Embryonic facial prominence (tissue), 1 donor: ENCODE measurements at regions not wholly inside any gene's neighbourhood (a gene's known extent, or its start where the extent isn't known, plus 50 kb on each side); places are given as distances from the start of the nearest gene placed in this dataset.

Experiments
- DNase-seq: peaks from one replicate; pipeline ENCODE4 v3.0.0-alpha.2; 2016; ENCODE audit errors: extremely low spot score

DNA sequence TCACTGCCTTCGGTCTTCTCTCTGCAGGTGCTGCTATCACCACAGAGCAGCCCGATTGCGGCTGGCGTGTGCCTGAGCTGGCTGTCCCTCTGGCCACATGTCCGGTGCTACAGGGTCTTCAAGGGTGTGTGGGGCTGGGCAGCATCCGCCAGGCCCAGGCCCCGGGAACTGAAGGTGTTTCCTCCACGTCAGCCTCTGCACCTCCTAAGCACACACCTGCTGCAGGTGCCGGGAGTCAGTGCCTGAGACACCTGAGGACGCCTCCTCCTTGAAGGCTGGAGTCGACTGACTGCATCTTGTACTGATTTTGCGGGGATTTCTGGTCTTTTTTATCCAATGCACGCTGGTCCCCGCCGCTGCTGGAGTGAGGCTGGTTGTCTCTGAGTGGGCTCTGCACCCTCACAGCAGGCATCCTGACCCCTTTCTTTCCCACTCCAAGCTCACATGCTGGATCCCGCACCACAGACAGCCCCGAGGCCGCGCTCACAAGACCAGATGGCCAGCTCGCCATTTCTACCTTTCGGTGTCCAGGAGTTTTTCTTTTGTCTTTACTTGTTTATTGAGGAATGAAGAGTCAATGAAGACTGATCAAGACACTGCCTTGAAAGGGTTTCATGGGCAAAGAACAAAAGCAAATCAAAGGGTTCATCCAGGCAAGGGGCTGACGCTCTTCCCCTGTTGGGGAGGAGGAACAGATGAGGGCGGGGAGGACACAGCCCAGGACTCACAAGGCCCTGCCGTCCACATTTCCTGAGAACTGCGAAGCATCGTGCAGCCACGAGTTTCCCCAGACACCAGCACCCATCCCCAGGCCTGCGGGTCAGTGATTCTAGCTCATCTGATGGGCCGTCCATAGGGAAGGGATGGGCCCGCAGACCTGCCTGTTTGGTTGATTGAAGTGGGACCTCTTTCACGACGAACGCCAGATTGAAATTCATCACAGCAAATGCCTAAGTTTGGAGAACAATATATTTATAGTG lies 203.8 kb upstream of the SOX1 start:
- no peak for DNase-seq

DNA sequence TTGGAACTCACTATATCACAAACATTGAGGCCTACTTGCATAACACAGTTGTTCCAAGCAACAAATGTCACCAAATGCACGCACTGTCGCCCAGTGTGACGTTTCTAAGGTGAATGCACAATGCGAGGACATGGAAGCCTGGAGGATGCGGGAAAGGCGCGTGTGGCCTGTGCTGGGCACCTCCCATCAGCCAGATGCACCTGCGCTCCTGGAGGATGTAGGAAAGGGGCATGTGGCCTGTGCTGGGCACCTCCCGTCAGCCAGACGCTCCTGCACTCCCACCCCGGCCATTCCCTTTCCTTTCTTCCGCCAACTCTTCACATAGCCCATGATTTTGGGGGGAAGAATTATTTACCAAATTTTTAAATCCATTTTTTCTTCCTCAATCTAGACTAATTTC lies 202.4 kb upstream of the SOX1 start:
- DNase-seq = no peak

DNA sequence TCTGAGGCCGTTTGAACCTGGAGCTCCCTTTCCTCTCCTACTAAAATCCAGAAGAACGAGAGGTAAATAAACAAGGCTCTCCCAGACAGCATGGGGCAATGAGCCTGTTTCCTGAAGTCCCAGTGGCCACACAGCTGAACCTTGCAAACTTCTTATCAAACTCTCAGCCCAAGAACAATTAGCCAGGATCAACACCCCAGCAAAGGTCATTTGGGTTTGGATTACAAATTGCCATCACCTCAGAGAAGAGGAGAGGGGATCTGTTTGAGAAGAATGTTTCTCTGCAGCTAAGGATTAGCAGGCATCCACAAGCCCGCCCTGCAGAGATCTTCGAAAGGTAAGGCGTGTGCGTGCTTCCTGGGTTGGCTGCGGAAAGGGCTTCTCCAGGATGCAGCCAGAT lies 201.9 kb upstream of the SOX1 start:
- no peak for DNase-seq

DNA sequence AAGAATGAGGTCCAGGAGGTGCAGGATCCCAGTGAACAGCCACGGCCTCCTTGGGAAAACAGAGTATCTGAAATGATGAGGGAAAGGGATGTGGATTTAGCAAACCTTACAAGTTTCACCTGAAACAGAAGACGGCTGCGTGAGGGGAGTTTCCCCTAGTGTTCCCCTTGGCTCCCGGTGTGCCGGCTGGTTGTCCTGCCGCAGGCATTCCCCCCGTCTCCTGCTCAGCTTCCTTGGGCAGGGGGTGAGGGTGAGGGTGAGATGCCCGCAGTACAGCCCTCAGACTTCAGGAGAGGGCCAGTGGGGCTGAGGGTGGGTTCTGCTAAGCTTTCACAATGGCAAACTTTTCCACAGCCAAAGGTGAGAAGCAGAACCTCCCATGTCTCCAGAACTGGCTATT lies 201.1 kb upstream of the SOX1 start:
- no peak for DNase-seq

DNA sequence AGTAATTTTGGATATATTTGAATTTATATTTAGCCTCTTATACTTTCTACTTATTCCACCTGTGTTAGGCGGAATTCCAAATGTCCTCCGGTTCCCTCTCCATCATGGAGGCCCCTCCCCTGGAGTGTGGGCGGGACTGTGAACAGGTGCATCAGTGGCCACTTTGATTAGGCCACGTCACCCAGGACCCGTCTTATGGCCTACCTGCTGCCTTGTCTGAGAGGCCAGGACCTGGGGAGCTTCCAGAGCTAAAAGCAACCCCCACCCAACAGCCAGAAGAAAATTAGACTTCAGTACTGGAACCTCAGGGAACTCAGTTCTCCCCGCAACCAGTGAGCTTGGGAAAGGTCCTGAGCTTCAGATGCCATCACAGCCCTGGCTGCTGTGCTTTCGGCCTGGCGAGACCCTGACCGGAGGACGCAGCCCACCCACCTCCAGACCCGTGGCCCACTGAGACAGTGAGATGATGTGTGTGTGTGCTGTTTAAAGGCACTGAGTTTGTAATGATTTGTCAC lies 200.2 kb upstream of the SOX1 start:
- no peak for DNase-seq

DNA sequence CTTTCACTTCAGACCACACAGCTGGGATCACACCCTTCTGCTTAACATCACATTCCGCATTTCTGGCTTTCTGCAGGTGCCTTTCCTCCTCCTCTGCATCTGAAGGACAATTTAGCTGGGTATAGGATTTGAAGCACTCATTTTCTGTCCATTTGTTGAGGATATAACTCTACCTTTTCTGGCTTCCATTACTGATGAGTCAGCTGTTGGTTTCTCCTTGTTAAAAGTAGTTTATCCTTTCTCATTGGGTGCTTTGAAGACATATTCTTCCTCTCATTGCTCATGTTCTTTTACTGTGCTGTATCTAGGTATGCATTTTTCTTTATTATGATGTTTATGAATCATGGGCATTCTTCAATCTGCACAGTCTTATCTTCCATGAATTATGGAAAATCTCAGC lies 199.3 kb upstream of the SOX1 start:
- no peak for DNase-seq

DNA sequence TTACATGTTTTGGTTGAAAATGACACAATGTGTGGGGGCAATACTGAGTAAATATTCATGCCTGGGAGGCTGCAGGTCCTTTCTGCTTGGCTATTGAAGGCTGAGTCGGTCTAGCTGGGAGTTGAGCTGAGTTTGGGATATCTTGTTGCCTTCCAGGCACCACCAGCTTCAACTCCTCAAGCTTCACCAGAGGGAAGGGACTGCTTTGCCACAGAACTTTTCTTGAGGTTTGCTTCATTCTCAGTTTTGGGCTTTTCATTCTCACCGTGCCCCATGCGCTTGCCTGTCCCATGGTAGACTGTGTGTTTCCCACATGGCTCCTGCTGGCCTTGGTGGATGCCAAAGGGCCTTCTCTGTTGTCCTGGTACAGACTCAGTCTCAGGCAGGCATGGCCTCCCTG lies 198.2 kb upstream of the SOX1 start:
- DNase-seq = no peak

DNA sequence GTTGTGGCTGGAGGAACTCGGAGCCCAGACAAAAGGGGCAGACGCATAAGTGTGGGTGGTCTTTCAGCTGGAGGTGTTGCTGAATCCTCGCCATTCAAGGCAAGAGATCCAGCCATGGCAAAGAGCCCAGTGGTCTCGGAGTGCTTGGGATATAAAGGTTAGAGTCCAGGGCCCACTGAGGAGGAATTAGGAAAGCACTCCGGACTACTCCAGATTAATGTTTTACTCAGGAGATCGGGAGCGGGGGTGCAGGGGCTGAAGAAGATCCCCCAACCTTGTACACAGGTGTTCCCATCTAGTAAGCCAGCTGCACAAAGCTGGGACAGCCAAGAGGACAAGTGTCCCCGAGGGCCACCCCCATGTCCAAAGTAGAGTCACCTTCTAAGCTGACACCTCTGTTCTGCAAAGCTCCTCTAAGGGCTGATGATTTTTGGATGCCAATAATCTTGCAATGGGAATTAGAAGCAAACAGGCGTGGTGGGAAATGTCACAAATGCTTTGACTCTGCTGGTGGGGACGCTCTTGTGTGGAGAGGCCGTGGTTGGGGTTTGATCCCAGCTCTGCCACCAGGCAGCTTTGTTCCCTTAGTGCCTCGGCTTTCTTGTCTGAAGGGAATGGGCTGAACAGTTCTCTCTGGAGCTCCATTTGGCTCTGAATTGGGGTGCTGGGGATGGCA lies 194.3 kb upstream of the SOX1 start:
- no peak for DNase-seq

DNA sequence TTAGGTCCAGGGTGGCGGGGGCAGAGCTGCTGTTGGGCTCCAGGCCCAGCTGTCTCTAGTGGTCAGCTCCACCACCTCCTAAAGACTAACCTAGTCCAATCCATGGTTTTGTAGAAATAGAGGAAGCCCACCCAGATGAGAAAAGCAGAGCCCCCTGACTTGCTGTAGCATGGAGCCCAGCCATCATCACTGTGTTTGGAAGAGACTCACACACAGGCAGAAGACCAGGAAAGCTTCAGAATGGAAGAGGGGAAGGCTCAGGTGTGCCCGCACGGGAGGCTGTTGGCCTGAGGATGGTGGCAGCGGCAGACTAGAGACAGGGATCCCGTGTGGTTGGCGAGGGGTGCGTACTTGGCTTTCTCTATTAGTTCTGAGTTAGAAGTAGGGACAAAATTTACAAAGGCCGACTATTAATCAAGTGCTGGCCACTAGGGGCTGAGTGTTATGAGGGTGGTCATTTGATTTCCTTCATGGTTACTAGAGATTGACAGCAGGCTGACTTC lies 193.2 kb upstream of the SOX1 start:
- DNase-seq = no peak

DNA sequence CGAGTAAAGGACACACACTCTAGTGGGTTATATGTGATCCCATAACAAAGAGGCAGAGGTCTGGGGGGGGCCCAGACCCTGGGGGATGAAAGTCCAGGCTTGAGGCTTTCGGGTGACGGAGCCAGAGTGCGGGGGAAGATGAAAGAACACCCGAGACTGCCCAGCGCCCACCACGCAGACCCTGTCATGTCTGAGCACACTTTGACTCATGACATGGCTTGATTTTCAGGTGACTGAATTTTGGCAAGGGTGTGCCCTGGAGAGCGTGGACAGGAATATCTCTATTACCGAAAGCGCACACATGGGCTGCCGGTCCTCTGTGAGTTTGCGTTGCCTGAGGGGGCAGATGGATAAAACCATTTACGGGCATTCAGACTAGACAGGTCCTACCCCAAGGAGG lies 192.0 kb upstream of the SOX1 start:
- DNase-seq = no peak

DNA sequence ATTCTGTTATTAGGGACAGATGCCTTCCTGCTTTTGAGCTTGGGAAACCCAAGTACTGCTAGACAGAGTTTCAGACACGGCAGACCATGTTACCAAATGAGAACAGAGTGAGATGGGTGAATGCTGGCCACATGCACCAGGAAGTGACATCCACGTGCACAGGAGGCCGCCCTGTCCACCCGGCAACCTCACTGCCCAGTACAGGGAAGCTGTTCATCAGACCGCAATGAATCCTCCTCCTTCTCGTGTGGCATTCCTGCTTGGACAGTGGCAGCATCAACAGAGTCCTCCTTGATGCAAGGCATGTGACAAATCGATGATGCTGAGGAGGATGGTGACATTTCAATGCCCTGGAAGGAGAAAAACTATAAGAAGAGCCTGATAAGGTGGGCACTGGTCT lies 191.0 kb upstream of the SOX1 start:
- no peak for DNase-seq

DNA sequence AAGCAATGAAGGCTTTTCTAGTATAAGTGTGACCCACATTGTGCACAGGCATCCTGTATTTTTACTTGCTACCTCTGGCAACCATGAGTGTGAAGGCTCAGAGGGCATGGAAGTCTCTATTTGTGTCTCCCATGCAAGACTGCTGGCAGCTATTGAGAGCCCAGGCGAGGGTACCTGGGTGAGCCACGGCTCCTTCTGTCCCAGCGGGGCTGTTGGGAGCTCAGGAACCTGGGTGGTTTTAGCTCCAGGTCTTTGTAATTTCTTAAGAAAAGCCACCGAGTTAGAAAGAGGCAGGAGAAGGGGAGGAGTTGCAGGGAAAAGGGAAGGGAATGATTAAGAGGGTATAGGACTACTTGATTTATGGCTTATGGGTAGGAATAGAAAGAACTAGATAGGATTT lies 190.4 kb upstream of the SOX1 start:
- DNase-seq = no peak

DNA sequence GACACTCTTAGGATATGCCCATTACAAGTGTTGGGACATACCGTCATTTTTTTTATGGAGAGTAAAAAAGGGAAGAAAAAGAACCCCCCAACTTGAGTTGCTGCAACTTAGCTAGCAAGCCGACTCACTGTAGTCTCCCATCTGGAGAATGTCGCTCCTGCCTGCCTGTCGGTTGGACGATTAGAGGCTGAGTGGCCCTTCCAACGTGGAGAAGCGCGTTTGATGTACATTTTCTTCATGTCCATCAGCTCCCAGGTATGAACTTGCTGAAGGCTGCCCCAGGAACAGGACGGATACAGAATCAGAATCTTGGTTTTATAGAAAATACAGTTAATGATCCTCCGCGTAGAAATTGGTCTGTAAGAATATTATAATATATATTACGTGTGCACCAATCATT lies 189.0 kb upstream of the SOX1 start:
- DNase-seq = no peak

DNA sequence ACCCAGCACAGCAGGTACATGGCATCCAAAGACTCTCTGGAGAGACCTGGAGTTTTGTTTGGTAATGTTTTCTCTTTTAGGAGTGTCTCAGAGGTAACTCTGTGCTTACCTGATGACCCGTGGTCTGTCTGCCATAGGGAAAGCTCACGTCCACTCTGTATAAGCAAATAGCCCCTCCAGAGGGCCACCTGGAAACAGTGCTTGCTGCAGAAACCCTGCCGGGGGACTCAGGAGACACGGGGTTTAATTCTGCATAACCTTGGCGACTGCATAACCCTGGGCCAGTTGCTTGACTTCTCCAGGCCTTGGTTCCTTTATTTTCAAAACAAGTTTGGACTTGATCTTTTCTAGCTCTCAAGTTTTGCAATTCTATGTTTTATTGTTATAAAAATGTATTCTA lies 187.2 kb upstream of the SOX1 start:
- no peak for DNase-seq

DNA sequence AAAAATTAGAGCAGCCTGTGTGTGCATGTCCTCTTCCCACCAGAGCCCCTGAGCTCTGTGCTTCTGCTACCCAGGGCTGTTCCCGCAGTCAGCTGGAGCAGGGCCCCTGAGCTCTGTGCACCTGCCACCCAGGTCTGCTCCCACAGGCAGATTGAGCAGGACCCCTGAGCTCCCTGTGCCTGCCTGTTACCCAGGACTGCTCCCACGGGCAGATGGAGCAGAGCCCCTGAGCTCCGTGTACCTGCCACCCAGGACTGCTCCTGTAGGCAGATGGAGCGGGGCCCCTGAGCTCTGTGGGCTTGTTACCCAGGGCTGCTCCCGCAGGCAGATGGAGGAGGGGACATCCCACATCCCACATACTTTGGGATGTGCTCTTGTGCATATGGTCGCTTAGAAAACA lies 186.8 kb upstream of the SOX1 start:
- DNase-seq = no peak

DNA sequence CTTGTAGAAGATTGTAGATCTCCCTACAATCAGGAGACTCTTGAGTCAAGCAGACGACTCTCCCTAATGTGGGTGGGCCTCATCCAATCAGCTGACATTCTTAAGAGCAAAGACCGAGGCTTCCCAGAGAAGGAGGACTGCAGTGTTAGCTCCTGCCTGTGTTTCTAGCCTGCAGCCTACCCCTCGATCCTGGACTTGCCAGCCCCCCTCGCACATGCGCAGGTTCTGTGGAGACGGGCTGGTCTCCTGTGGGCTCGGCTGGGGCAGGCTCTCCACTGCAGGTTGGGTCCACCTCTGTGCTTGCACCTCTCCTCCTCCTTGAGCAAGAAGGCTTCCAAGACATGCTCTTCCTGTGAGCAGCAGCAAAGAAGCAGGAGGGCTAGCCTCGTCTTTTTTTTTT lies 185.2 kb upstream of the SOX1 start:
- DNase-seq = no peak

DNA sequence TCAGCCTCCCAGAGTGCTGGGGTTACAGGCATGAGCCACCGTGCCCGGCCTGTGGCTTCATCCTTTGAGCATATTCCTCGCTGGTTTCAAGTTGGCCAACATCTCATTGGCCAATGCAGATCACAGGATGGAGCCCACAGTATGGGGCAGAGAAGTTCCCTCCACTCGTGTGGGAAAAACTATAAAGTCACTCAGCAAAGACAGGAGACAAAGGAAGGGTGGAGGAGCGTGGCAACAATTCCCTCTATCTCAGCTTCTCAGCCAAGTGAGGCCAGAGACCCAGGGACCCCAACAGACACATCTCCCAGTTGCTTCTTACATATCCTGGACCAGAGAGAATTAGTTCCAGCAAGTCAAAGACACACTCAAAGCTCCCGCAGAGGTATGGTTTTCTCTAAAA lies 184.6 kb upstream of the SOX1 start:
- DNase-seq = no peak

DNA sequence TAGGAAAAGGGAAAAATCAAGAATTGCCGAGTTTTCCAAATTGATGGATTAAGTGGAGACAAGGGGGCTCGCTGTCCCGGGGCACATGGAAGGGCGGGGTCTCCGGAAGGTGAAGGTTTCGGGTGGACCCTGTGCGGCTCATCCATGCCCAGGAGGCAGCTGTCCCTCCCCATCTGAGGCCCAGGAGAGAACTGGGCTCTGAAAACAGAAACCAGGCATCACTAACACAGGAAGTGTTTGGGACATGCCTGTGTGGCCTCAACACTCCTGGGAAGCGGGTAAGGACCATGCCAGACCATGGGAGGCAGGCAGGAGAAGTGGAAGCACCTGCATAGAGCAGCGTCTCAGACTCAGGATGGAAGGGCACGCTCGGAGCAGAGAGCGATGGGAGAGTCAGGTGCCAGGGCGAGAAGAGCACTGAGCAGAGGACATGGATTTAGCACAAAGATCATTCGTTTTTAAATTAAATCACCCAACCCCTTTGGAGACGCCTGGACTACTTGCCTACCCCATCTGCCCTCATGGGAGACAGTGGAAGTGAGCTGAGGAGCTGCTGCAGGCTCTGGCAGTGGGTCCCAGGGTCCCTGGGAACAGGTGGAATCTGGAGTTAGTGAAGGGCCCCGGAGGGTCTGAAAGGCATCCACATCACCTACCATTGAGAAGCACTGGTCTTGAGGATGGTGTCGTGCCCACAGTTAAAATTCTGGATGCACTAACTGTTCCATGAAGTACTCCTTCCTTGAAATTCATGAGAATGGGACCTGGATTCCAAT lies 183.2 kb upstream of the SOX1 start:
- no peak for DNase-seq

DNA sequence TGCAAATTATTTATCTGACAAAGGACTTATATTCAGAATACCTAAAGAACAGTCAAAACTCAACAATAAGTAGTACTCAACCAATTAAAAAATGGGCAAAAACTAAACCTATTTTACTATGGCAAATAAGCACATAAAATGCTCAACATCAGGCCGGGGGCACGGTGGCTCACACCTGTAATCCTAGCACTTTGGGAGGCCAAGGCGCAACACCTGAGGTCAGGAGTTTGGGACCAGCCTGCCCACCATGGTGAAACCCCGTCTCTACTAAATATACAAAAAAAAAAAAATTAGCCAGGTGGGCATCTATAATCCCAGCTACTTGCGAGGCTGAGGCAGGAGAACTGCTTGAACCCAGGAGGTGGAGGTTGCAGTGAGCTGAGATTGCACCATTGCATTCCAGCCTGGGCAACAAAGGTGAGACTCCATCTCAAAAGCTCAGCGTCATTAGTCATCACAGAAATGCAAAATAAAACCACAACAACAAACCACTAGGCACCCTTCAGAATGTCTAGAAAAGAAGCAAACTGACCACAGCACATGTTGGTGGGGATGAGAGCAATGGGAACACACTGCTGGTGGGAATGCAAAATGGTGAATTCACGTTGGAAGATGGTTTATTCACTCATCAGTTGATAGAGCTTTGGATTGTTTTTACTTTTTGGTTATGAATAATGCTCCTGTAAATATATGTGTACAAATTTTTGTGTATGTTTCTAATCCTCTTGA lies 180.6 kb upstream of the SOX1 start:
- DNase-seq = no peak

DNA sequence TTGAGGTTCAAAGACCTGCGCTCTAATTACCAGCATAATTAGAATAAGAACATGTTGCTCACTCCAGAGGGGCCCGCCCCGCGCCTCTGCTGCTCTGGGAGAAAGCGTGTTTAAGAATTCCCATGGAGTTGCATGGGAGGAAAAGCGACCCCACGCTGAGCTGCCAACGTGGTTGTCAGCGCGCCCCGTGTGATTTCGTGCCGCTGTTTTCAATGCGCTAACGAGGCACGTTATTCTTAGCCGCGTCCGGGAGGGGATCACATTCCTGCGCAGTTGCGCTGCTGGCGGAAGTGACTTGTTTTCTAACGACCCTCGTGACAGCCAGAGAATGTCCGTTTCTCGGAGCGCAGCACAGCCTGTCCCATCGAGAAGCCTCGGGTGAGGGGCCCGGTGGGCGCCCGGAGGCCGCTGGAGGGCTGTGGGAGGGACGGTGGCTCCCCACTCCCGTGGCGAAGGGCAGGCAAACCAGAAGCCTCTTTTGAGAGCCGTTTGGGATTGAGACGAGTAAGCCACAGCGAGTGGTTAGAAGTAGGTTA lies 173.8 kb upstream of the SOX1 start:
- DNase-seq = peak; percentile 46
